SK-N-SH (cell line): ENCODE measurements at regions not wholly inside any gene's neighbourhood (a gene's known extent, or its start where the extent isn't known, plus 50 kb on each side); places are given as distances from the start of the nearest gene placed in this dataset.

Source experiments
- CTCF ChIA-PET: fragments of 300-600, 350-600 bp; formaldehyde crosslinking; extraction: SDS; loops from one replicate; lab custom pipeline; 2021; lab: Yijun Ruan, JAX
- POLR2A ChIA-PET: fragments of 350-600 bp; sonication (Branson Sonifier 250); formaldehyde crosslinking; extraction: SDS; loops from one replicate; lab custom pipeline; 2020; ENCODE audit warnings: antibody characterized with exemption, inconsistent platforms; lab: Yijun Ruan, JAX
- DNase-seq: peaks from one replicate; pipeline ENCODE4 v3.0.0; 2012
- H2AFZ ChIP-seq: fragments of 200-600 bp; sonication (generic); 2 replicates; pipeline ENCODE4 v1.8.1; 2016; ENCODE audit warnings: antibody characterized with exemption, mild to moderate bottlenecking, low read depth
- H3F3A ChIP-seq: fragments of 200-600 bp; sonication (generic); replicated peaks from 2 replicates; pipeline ENCODE3; 2016; ENCODE audit warnings: antibody characterized with exemption, mild to moderate bottlenecking; ENCODE audit not compliant: insufficient read depth
- H3K27ac ChIP-seq, 2 experiments: fragments of 200-500 bp in 1 of 2; fragments of 200-600 bp in 1 of 2; sonication (Bioruptor generic) in 1 of 2; sonication (generic), shearing (Covaris generic) in 1 of 2; 2 replicates each; pipeline versions ENCODE4 v1.5.1 to v1.6.1; 2014 to 2016; ENCODE audit warnings: low read depth in 2 of 2, inconsistent platforms in 1 of 2, low read length in 1 of 2, mild to moderate bottlenecking in 1 of 2, mixed read lengths in 1 of 2
- H3K27me3 ChIP-seq: fragments of 200-600 bp; sonication (generic), shearing (Covaris generic); 2 replicates; pipeline ENCODE4 v1.6.1; 2016; ENCODE audit warnings: mixed run types; ENCODE audit not compliant: insufficient read depth
- H3K36me3 ChIP-seq, 2 experiments: fragments of 200-500 bp in 1 of 2; fragments of 200-600 bp in 1 of 2; sonication (Bioruptor generic) in 1 of 2; sonication (generic) in 1 of 2; replicated peaks in 1 of 2; 2 replicates each; pipeline versions ENCODE3 to v1.5.1; 2014 to 2016; ENCODE audit warnings: low read length in 1 of 2, mild to moderate bottlenecking in 1 of 2; ENCODE audit not compliant: insufficient read depth in 2 of 2, control insufficient read depth in 1 of 2
- H3K4me1 ChIP-seq, 2 experiments: fragments of 200-500 bp in 1 of 2; fragments of 200-600 bp in 1 of 2; sonication (Bioruptor generic) in 1 of 2; sonication (generic), shearing (Covaris generic) in 1 of 2; 2 replicates each; pipeline versions ENCODE4 v1.5.1 to v1.6.1; 2014 to 2016; ENCODE audit warnings: low read depth in 1 of 2, low read length in 1 of 2, mixed run types in 1 of 2; ENCODE audit not compliant: insufficient read depth in 2 of 2, control insufficient read depth in 1 of 2
- H3K4me2 ChIP-seq: fragments of 200-600 bp; sonication (generic), shearing (Covaris generic); 2 replicates; pipeline ENCODE4 v1.6.1; 2017; ENCODE audit warnings: mixed run types
- H3K4me3 ChIP-seq, 2 experiments: fragments of 200-500 bp in 1 of 2; fragments of 200-600 bp in 1 of 2; sonication (Bioruptor generic) in 1 of 2; sonication (generic), shearing (Covaris generic) in 1 of 2; 2 replicates each; pipeline versions ENCODE4 v1.5.1 to v1.8.1; 2014 to 2016; ENCODE audit warnings: low read depth in 2 of 2, inconsistent platforms in 1 of 2, low read length in 1 of 2, mild to moderate bottlenecking in 1 of 2, mixed read lengths in 1 of 2, moderate library complexity in 1 of 2
- H3K79me2 ChIP-seq: fragments of 200-600 bp; sonication (generic); 2 replicates; pipeline ENCODE4 v1.8.1; 2017; ENCODE audit warnings: mild to moderate bottlenecking; ENCODE audit not compliant: insufficient read depth
- H3K9ac ChIP-seq: fragments of 200-600 bp; sonication (generic); 2 replicates; pipeline ENCODE4 v1.6.1; 2017; ENCODE audit warnings: mixed run types
- H3K9me2 ChIP-seq: fragments of 200-600 bp; sonication (generic); 2 replicates; pipeline ENCODE4 v1.6.1; 2017; ENCODE audit warnings: mixed run types
- H3K9me3 ChIP-seq: fragments of 200-600 bp; sonication (generic); 2 replicates; pipeline ENCODE4 v1.6.1; 2017; ENCODE audit warnings: mixed run types, mild to moderate bottlenecking, moderate library complexity
- H4K20me1 ChIP-seq: fragments of 200-600 bp; sonication (generic); 2 replicates; pipeline ENCODE4 v1.6.1; 2017; ENCODE audit warnings: mild to moderate bottlenecking, mixed run types; ENCODE audit not compliant: insufficient read depth
- CHD2 ChIP-seq: fragments of 150-350 bp; IDR thresholded peaks from 2 replicates; pipeline ENCODE4 v1.6.1; 2018; ENCODE audit warnings: low read length; ENCODE audit not compliant: partially characterized antibody
- CTCF ChIP-seq: fragments of 200-600 bp; sonication (generic); IDR thresholded peaks from 2 replicates; pipeline ENCODE4 v1.6.1; 2017; ENCODE audit warnings: antibody characterized with exemption, mild to moderate bottlenecking, moderate library complexity
- FOXM1 ChIP-seq: IDR thresholded peaks from 2 replicates; pipeline ENCODE4 v1.4.0; 2012; ENCODE audit warnings: low read depth, mild to moderate bottlenecking
- GABPA ChIP-seq: IDR thresholded peaks from 2 replicates; pipeline ENCODE4 v1.4.0; 2012; ENCODE audit warnings: low read depth, mild to moderate bottlenecking
- IRF3 ChIP-seq: fragments of 150-350 bp; IDR thresholded peaks from 2 replicates; pipeline ENCODE4 v1.6.1; 2016; ENCODE audit warnings: mild to moderate bottlenecking, low read depth, low read length
- JUND ChIP-seq: IDR thresholded peaks from 2 replicates; pipeline ENCODE4 v1.4.0; 2012
- MEF2A ChIP-seq: IDR thresholded peaks from 2 replicates; pipeline ENCODE4 v1.4.0; 2012; ENCODE audit warnings: low read depth, borderline replicate concordance
- MXI1 ChIP-seq: IDR thresholded peaks from 2 replicates; pipeline ENCODE4 v1.6.1; 2012; ENCODE audit warnings: mild to moderate bottlenecking, low read depth, low read length, improper control_type of control experiment
- NFIC ChIP-seq: IDR thresholded peaks from 2 replicates; pipeline ENCODE4 v1.4.0; 2012; ENCODE audit warnings: borderline replicate concordance
- PBX3 ChIP-seq: IDR thresholded peaks from 2 replicates; pipeline ENCODE4; 2012
- POLR2AphosphoS5 ChIP-seq: IDR thresholded peaks from 2 replicates; pipeline ENCODE4 v1.6.1; 2012; ENCODE audit warnings: low read depth, low read length
- RCOR1 ChIP-seq: fragments of 150-350 bp; IDR thresholded peaks from 2 replicates; pipeline ENCODE4 v1.6.1; 2017; ENCODE audit warnings: antibody characterized with exemption, low read length
- REST ChIP-seq: IDR thresholded peaks from 2 replicates; pipeline ENCODE4 v1.6.1; 2012; ENCODE audit warnings: mild to moderate bottlenecking, low read depth, low read length, moderate library complexity
- RFX5 ChIP-seq: IDR thresholded peaks from 2 replicates; pipeline ENCODE4 v1.6.1; 2012; ENCODE audit warnings: mild to moderate bottlenecking, improper control_type of control experiment, low read length
- SMC3 ChIP-seq: IDR thresholded peaks from 2 replicates; pipeline ENCODE4 v1.6.1; 2012; ENCODE audit warnings: low read depth, low read length, improper control_type of control experiment
- TCF12 ChIP-seq: IDR thresholded peaks from 2 replicates; pipeline ENCODE4 v1.4.0; 2012
- USF2 ChIP-seq: fragments of 150-350 bp; IDR thresholded peaks from 2 replicates; pipeline ENCODE4 v1.6.1; 2017; ENCODE audit warnings: antibody characterized with exemption, low read length, low read depth, borderline replicate concordance
- WGBS: methylation state at CpG from one replicate; pipeline ENCODE4 v1.1.6; 2017; ENCODE audit warnings: low lambda C conversion rate; 5-methylcytosine and 5-hydroxymethylcytosine counted together

- H3K4me3 ChIP-seq = no peak overlapping the region
- no peaks in the 10 kb centered on the region for H3F3A ChIP-seq
- ChIA-PET POLR2A (no interaction called here), CTCF (no interaction called here)
- no peak overlapping the region for H3K9ac ChIP-seq
- no peaks in the 10 kb centered on the region for H3K4me1 ChIP-seq
- no peak for DNase-seq
- H3K27me3 ChIP-seq = no peaks in the 10 kb centered on the region
- no peaks in the 10 kb centered on the region for H4K20me1 ChIP-seq
- no peak overlapping the region for H3K27ac ChIP-seq
- no peaks in the 10 kb centered on the region for H3K36me3 ChIP-seq
- no peak for TF ChIP-seq CTCF
- TF ChIP-seq POLR2AphosphoS5 = no peak
- no peak for TF ChIP-seq NFIC
- H3K9me2 ChIP-seq = no peaks in the 10 kb centered on the region
- H3K9me3 ChIP-seq = peaks cover 8% of the 10 kb centered on the region; the same call in 1 of the 2 replicates
- H3K79me2 ChIP-seq = no peaks in the 10 kb centered on the region
- H2AFZ ChIP-seq = no peak overlapping the region
- H3K4me2 ChIP-seq = no peak overlapping the region
Measured at GRCh38 chr1:166716620-166717019, 122.7 kb upstream of the POGK start.

- DNase-seq = no peak
- no peaks in the 10 kb centered on the region for H3K27me3 ChIP-seq
- H3K9me3 ChIP-seq = peaks cover 13% of the 10 kb centered on the region; the same call in 1 of the 2 replicates
- no peak overlapping the region for H3K9ac ChIP-seq
- H3K36me3 ChIP-seq = no peaks in the 10 kb centered on the region
- H3K4me1 ChIP-seq = no peaks in the 10 kb centered on the region
- no peaks in the 10 kb centered on the region for H3K79me2 ChIP-seq
- no peaks in the 10 kb centered on the region for H3K9me2 ChIP-seq
- H4K20me1 ChIP-seq = no peaks in the 10 kb centered on the region
- no peak overlapping the region for H3K4me2 ChIP-seq
- H3K27ac ChIP-seq = no peak overlapping the region
- ChIA-PET POLR2A (no interaction called here), CTCF (no interaction called here)
- no peaks in the 10 kb centered on the region for H3F3A ChIP-seq
- H3K4me3 ChIP-seq = no peak overlapping the region
- WGBS = 2% methylated on average over 2 of the region's 2 CpGs
- TF ChIP-seq SMC3 = no peak
- no peak for TF ChIP-seq MEF2A
- TF ChIP-seq IRF3 = no peak
- no peak for TF ChIP-seq TCF12
- TF ChIP-seq JUND = no peak
- TF ChIP-seq RFX5 = no peak
- TF ChIP-seq CHD2 = no peak
- TF ChIP-seq FOXM1 = no peak
- no peak for TF ChIP-seq USF2
- TF ChIP-seq RCOR1 = no peak
- no peak for TF ChIP-seq REST
- TF ChIP-seq MXI1 = no peak
- no peak for TF ChIP-seq NFIC
- TF ChIP-seq GABPA = no peak
- TF ChIP-seq PBX3 = no peak
- TF ChIP-seq POLR2AphosphoS5 = no peak
- TF ChIP-seq, all 33 proteins: peak for 0
- H2AFZ ChIP-seq = no peak overlapping the region
Measured at GRCh38 chr1:166721145-166721544, 118.1 kb upstream of the POGK start.
